ENCODE measurements at regions not wholly inside any gene's neighbourhood (a gene's known extent, or its start where the extent isn't known, plus 50 kb on each side); places are given as distances from the start of the nearest gene placed in this dataset.

- TF ChIP-seq, protein P1, sequence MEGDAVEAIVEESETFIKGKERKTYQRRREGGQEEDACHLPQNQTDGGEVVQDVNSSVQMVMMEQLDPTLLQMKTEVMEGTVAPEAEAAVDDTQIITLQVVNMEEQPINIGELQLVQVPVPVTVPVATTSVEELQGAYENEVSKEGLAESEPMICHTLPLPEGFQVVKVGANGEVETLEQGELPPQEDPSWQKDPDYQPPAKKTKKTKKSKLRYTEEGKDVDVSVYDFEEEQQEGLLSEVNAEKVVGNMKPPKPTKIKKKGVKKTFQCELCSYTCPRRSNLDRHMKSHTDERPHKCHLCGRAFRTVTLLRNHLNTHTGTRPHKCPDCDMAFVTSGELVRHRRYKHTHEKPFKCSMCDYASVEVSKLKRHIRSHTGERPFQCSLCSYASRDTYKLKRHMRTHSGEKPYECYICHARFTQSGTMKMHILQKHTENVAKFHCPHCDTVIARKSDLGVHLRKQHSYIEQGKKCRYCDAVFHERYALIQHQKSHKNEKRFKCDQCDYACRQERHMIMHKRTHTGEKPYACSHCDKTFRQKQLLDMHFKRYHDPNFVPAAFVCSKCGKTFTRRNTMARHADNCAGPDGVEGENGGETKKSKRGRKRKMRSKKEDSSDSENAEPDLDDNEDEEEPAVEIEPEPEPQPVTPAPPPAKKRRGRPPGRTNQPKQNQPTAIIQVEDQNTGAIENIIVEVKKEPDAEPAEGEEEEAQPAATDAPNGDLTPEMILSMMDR (IDR thresholded peaks at IDR 0.05): no peak
- TF ChIP-seq POLR2A (IDR thresholded peaks at IDR 0.05): no peak
- TF ChIP-seq EP300 (IDR thresholded peaks at IDR 0.05): no peak
Observed at GRCh38 chr3:72339670-72340030, 508.6 kb downstream of the SHQ1 start.
